GM12892 (cell line): ENCODE measurements at regions not wholly inside any gene's neighbourhood (a gene's known extent, or its start where the extent isn't known, plus 50 kb on each side); places are given as distances from the start of the nearest gene placed in this dataset.

Experiments
- DNase-seq: peaks from one replicate; pipeline ENCODE4 v3.0.0; 2011; ENCODE audit not compliant: insufficient read length
- FAIRE-seq: peaks from 2 replicates; lab custom pipeline; 2011; peaks lifted over from hg19 to GRCh38; lab: Jason Lieb, UNC
- POLR2A ChIP-seq: IDR thresholded peaks from 2 replicates; pipeline ENCODE4 v1.6.1; 2011; ENCODE audit warnings: low read depth, low read length, control low read depth
- POLR2AphosphoS5 ChIP-seq: IDR thresholded peaks from 2 replicates; pipeline ENCODE4 v1.6.1; 2011; ENCODE audit warnings: low read depth, low read length, control low read depth
- TAF1 ChIP-seq: IDR thresholded peaks from 2 replicates; pipeline ENCODE4 v1.6.1; 2011; ENCODE audit warnings: low read depth, mild to moderate bottlenecking, control low read depth, low read length, borderline replicate concordance

DNA sequence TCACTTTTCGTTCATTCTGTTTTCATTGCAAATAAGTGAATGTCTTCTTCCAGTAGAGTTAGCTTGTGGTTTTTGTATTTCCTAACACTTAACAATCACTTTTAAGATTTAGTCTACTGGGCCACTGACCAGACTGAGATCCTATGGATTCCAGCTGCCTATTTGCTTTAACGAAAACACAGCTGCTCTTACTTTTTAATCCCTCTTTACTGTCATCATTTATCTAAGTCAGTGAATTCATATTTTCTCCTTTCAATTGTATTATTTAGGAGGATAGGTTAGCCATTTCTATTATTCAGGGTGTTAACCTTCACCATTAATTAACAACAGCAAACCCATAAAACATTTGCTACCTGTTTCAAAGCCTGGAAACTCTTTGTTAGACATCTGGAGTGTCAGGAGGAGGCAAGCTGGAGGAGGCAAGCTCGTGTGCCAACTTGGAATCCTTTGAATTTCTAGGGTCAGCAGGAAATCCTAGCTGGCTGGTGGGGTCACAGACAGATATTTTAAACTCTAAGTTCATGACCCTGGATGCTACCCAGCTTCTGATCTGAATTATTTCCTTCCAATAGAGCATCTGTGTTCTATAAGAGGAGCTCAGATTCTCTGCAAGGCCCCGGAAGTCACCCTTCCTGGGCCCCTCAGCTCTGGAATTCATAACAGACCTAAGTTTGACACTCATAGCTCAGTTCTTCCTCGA, 385.3 kb downstream of the RBM43 start:
- FAIRE-seq = no peak
- no peak for DNase-seq
- TF ChIP-seq POLR2A (no peak), POLR2AphosphoS5 (no peak), TAF1 (no peak)

DNA sequence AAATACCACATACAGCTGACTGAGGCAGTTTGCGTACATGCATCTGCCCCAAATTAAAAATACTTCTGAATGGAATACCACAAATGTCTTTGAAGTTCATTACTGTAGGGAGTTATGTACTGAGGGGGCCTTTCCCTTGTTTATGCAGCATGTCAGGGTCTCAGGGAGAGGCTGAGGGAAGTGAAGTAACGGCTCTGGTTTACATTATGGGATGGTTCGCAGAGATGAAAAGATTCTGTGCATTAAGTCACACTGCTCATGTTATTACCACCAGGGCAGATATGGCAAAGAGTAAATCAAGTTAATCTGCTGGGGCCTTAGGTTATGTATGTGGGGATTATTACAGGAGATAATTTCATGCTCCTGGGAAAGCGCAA, 385.9 kb upstream of the RND3 start:
- no peak for DNase-seq
- FAIRE-seq = no peak

DNA sequence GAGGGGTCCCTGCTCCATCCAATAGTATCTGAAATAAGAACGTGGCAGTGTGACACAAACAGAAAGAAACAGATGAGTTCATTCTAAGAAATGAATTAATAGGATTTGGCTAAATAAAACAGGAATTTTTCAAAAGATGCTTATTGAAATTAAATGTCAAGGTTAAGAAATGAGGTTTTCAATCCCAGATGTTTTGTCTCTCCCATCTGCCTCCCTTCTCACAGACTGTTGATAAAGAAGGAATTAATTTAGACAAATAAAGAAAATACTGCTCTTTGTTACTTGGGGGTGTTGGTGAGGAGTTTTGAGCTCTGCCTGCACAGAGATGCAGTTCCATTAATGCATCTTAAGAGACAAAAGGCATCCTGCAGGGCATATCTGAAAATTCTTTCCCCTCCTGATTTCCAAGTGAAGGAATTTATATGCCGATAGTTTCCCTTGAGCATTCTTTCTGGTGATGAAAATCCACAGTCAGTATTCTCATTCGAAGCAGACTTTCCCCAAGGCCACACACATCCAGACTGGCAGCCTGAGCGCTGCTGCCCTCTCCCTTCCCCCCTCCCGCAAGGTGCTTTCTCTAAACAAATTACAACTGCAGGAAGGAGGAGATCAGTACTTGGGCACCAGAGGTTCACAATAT, 385.4 kb upstream of the RND3 start:
- DNase-seq = no peak
- TF ChIP-seq POLR2AphosphoS5 = no peak
- no peak for FAIRE-seq

More for the DNA sequence above, 385.9 kb upstream of the RND3 start:
- TF ChIP-seq TAF1 (no peak), POLR2A (no peak), POLR2AphosphoS5 (no peak)

DNA sequence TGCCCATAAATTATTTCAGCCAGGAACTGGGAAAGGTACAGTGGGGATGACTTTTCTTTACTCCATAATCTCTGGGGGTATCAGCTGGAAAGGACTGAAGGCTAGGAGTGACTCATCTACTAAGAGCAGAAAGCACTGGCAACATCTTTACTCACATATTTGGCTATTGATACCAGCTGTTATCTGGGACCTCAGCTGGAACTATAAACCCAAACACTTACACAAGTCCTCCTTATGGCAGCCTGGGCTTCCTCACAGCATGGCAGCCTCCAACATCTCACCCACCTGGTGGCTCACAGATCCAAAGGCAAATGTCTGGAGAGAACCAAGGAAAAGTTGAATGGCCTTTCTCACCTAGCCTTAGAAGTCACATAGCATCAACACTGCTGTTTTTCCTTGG, 379.0 kb upstream of the RND3 start:
- DNase-seq (no peak), FAIRE-seq (no peak)
- TF ChIP-seq POLR2A (no peak), POLR2AphosphoS5 (no peak), TAF1 (no peak)

DNA sequence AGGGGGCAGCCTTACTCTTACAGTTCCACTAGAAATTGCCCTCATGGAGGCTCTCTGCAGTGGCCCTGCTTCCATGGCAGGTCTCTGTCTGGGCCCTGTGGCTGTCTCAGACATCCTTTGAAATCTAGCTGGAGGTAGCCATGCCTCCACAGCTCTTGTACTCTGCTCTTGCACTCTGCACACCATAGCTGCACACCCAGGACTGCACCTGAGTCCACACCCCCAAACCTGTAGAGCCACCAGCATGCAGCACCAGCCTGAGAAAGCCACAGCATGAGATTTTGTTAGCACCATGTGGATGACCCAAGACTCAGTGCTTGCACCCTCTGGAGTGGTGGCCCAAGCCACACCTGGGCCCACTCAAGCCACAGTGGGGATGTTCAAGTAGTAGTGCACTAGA, 376.2 kb upstream of the RND3 start:
- DNase-seq = no peak
- TF ChIP-seq POLR2AphosphoS5 = no peak
- TF ChIP-seq POLR2A = no peak
- TF ChIP-seq TAF1 = no peak
- FAIRE-seq = no peak

DNA sequence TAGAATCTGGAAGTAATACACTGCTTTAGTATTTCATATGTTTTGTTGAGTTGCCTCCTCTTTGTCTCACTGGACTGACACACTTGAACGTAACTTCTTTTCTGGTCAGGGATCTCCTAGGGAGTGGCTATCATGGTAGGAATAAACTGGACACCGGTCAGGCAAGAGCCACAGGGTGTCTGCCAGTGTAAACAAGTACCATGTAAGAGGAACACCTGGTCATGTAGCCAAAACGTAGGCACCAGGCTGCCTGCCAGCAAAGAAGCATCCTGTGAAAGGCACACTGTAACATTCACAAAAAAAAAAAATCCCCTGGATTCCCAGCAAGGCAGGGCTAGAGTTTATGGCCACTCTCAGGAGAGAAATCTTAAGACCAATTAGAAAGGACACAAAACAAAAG, 372.8 kb upstream of the RND3 start:
- DNase-seq (no peak), FAIRE-seq (no peak)
- TF ChIP-seq TAF1 (no peak), POLR2AphosphoS5 (no peak), POLR2A (no peak)

DNA sequence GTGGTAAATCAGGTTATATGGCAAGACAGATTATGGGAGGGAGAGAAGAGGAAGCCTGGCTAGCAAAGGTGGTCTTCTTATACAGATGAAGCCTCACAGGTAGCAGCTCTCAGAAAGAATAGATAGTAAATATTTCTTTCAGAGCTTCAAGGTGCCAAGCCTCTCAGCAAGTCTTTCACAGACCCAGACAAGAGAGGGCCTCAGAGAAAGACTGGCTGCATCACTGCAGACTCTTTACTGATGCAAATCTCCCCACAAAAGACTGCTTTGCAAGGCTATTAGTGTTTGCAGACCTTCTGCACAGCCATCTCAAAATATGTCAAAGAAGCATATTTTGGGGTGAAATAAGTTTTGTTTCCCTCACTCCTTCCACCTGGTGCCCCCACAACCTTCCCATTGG, 372.4 kb upstream of the RND3 start:
- DNase-seq (no peak), FAIRE-seq (no peak)
- TF ChIP-seq POLR2A (no peak), POLR2AphosphoS5 (no peak)

DNA sequence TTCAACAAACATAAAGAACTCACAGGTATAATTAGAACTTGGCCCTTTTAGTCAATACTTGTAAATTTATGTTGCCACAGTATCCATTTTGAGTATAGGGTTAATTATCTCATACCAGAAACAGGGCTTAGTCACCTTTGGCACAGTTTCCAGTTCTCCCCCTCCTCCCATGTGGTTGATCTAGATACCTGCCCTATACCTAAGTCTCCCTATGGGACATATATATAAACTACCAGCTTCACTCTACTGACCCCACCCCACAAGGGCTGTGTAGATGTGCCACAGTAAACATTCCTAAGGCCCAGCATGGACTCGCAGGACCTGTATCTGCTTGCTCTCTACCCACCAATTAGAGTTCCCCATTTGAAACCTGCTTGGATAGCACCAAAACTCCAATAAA, 371.7 kb upstream of the RND3 start:
- no peak for TF ChIP-seq POLR2AphosphoS5
- TF ChIP-seq TAF1 = no peak
- no peak for TF ChIP-seq POLR2A

DNA sequence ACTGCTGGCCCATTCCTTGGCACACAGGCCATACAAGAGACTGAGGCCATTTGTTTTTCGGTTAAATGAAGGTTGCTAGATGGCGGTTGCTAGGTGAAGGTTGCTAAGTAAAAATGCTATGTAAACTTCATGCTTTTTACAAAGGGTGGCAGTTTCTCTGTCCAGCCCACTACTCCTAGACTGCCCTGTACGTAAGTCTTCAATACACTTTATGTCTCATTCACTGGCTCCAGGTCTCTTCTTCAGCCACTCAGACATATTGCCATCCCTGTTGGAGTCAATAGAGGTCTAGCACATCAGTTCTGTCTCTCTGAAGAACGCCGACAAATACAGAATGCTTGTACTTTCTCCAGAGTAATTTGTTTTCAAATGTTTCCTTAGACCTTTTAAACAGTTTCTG, 370.9 kb upstream of the RND3 start:
- FAIRE-seq = no peak
- DNase-seq = no peak
- no peak for TF ChIP-seq POLR2AphosphoS5
- TF ChIP-seq TAF1 = no peak
- no peak for TF ChIP-seq POLR2A

More for the DNA sequence above, 371.7 kb upstream of the RND3 start:
- FAIRE-seq (no peak), DNase-seq (no peak)

DNA sequence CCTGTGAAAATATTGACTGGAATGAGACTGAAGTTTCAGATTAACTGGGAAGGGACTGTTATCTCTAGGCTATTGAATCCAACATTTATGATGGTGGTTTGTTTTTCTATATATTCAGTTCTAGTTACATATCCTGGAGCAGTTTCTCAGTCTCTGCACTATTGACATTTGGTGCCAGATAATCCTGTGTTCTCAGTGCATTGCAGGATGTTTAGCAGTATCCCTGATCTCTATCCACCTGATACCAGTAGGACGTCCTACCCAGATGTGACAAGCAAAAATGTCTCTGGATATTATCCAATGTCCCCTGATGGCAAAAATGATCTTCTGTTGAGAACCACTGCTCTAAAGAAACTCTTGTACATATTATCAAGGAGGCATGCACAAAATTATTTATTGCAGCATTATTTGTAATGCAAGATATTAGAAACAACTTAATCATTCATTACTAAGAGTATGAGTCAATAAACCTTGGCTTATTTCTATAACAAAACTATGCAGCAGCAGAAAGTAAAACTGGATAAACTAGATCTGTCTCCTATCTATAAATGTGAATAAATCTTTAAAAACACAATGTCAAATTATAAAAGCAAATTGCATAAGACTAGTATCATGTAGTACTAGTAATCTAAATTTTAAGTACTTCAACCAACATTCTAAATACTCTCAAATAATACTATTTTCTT, 369.3 kb upstream of the RND3 start:
- FAIRE-seq (no peak), DNase-seq (no peak)
- TF ChIP-seq TAF1 (no peak), POLR2AphosphoS5 (no peak), POLR2A (no peak)

DNA sequence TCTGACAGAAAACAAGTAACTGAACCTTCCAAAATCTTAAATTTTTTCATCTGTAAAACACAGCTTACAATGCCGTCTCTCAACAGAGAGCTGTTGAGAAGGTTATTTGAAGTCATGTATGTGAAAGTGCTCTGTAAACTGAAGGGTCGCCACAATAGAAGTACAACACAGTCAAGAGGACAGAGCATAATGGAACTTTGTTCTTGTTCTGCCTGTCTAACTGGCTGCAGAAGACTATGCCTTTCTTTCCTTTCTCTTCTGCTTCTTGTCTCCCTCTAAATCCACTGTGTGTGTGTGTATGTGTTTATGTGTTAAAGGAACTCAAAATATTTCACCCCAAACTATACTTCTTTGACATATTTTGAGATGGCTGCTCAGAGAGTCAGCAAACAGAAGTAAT, 365.8 kb upstream of the RND3 start:
- no peak for FAIRE-seq
- TF ChIP-seq POLR2A (no peak), TAF1 (no peak), POLR2AphosphoS5 (no peak)
- DNase-seq = no peak

DNA sequence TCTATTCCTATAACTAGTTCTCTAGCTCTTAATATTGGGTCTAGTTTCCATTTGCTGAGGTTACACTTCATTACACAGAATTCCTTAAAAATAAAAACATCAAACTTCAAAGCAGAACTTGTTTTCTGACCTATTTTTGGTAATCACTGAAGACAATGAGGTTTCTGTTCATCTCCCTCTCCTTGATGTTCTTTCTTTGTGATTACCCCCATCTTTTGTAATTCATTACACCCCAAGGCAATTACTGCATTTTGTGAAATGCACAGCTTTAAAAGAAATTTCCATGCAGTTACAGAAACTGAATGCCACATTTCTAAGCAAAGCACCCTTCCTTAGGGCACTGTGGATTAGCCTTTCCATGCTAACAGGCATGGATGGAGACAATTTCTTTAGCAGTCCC, 363.2 kb upstream of the RND3 start:
- DNase-seq = no peak
- TF ChIP-seq POLR2A (no peak), POLR2AphosphoS5 (no peak), TAF1 (no peak)
- no peak for FAIRE-seq

DNA sequence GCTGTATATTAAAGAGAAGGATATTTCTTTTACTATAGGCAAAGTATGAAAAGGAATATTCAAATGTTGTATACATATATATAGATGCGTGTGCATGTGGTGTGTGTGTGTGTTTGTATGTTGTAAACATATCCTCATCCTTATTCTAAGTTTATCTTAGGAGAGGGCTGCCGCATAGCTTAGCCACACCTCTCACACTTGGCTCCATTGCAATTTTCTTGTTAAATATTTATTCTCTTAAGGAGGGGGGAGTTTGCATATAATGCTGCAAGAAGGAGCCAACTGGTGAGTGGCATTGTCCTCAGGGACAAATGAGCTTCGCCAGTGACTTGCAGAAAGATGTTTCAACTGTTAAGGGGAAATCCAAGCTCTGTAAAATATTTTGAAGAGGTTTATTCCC, 360.1 kb upstream of the RND3 start:
- TF ChIP-seq POLR2AphosphoS5 (no peak), TAF1 (no peak), POLR2A (no peak)
- DNase-seq (no peak), FAIRE-seq (no peak)
